Upper lobe of left lung (tissue), 6 donors: ENCODE measurements at regions not wholly inside any gene's neighbourhood (a gene's known extent, or its start where the extent isn't known, plus 50 kb on each side); places are given as distances from the start of the nearest gene placed in this dataset.

Source experiments
- ATAC-seq, 2 donors: fragments of 200-7000 bp; cut with Tn5 transposase; one replicate each; pipeline ENCODE4 v1.9.1; 2022; ENCODE audit warnings: mild to moderate bottlenecking in 2 of 2, moderate library complexity in 2 of 2; ENCODE audit not compliant: low FRiP score in 2 of 2
- DNase-seq, 2 donors: peaks; one replicate each; pipeline ENCODE4 v3.0.0-alpha.2; 2019 to 2020
- H3K27ac ChIP-seq, 4 donors: fragments of 200-600 bp; sonication (generic); one replicate each; pipeline ENCODE4 v1.5.1; 2016 to 2019
- H3K27me3 ChIP-seq, 4 donors: fragments of 200-600 bp; sonication (generic); one replicate each; pipeline ENCODE4 v1.5.1; 2017 to 2019
- H3K36me3 ChIP-seq, 4 donors: fragments of 200-600 bp; sonication (generic); one replicate each; pipeline ENCODE4 v1.5.1; 2016 to 2019
- H3K4me1 ChIP-seq, 4 donors: fragments of 200-600 bp; sonication (generic); one replicate each; pipeline ENCODE4 v1.5.1; 2018 to 2019
- H3K4me3 ChIP-seq, 4 donors: fragments of 200-600 bp; sonication (generic); one replicate each; pipeline ENCODE4 v1.5.1; 2017 to 2019; ENCODE audit warnings: mild to moderate bottlenecking in 2 of 4, moderate library complexity in 1 of 4
- H3K9me3 ChIP-seq, 4 donors: fragments of 200-600 bp; sonication (generic); one replicate each; pipeline ENCODE4 v1.5.1; 2018 to 2019
- EP300 ChIP-seq, 4 donors: sonication (generic); formaldehyde crosslinking; IDR thresholded peaks; one replicate each; pipeline ENCODE4 v1.5.1; 2017; ENCODE audit warnings: antibody characterized with exemption in 4 of 4, control low read depth in 2 of 4
- POLR2A ChIP-seq, 4 donors: fragments of 450-650 bp; IDR thresholded peaks; one replicate each; pipeline ENCODE4 v1.5.1; 2016 to 2017; ENCODE audit warnings: antibody characterized with exemption in 4 of 4, mild to moderate bottlenecking in 2 of 4
- POLR2AphosphoS5 ChIP-seq, 2 donors: sonication (generic); formaldehyde crosslinking; IDR thresholded peaks; one replicate each; pipeline ENCODE4 v1.5.1; 2017; ENCODE audit warnings: antibody characterized with exemption in 2 of 2
- WGBS, 2 donors: methylation state at CpG; one replicate each; pipeline ENCODE4 v1.1.5; 2017 to 2018; 5-methylcytosine and 5-hydroxymethylcytosine counted together
- TF ChIP-seq, protein P1 (sequence below), 6 experiments: fragments of 450-650 bp in 4 of 6; fragments of 200-600 bp in 2 of 6; sonication (generic) in 2 of 6; IDR thresholded peaks; one replicate each; pipeline ENCODE4 v1.5.1; 2016 to 2019; ENCODE audit warnings: antibody characterized with exemption in 6 of 6
- donor health status: DM: no; HTN: no; CAD: no; lungs with moderate emphysema.
- donor health status: DM: no; HTN: yes; CAD: no; lungs with severe emphysema.

DNA sequence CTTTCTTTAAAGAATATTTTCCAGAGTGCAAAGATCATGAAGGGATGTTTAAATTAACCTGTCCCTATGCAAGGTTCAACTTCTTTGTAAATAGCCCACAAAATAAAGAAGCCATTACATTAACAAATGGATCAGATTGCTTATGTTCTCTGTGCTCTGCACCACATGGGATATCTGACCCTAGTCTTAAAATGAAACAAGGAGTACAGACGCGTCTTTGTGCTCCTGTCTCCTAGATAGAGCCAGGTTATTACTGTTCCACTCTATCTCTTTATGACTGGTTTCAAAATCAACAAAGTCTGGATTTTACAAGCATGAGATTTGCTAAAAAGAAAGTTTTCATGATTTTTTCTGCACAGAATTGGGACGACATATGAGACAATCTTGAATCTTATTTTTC lies 339.4 kb downstream of the KLF12 start:
- H3K27ac ChIP-seq, result no peak overlapping the region
- 94 to 99% methylated on average over 3 of the region's 3 CpGs for WGBS, 2 donors
- no peak overlapping the region for H3K4me3 ChIP-seq
- no peaks in the 10 kb centered on the region for H3K9me3 ChIP-seq
- ATAC-seq (no peak), DNase-seq (no peak)
- no peaks in the 10 kb centered on the region for H3K4me1 ChIP-seq
- H3K27me3 ChIP-seq, result no peaks in the 10 kb centered on the region
- H3K36me3 ChIP-seq, result no peaks in the 10 kb centered on the region
- TF ChIP-seq POLR2AphosphoS5 (IDR thresholded peaks at IDR 0.05) (no peak), POLR2A (IDR thresholded peaks at IDR 0.05) (no peak), EP300 (IDR thresholded peaks at IDR 0.05) (no peak)
- TF ChIP-seq, protein P1, sequence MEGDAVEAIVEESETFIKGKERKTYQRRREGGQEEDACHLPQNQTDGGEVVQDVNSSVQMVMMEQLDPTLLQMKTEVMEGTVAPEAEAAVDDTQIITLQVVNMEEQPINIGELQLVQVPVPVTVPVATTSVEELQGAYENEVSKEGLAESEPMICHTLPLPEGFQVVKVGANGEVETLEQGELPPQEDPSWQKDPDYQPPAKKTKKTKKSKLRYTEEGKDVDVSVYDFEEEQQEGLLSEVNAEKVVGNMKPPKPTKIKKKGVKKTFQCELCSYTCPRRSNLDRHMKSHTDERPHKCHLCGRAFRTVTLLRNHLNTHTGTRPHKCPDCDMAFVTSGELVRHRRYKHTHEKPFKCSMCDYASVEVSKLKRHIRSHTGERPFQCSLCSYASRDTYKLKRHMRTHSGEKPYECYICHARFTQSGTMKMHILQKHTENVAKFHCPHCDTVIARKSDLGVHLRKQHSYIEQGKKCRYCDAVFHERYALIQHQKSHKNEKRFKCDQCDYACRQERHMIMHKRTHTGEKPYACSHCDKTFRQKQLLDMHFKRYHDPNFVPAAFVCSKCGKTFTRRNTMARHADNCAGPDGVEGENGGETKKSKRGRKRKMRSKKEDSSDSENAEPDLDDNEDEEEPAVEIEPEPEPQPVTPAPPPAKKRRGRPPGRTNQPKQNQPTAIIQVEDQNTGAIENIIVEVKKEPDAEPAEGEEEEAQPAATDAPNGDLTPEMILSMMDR (IDR thresholded peaks at IDR 0.05), result no peak

DNA sequence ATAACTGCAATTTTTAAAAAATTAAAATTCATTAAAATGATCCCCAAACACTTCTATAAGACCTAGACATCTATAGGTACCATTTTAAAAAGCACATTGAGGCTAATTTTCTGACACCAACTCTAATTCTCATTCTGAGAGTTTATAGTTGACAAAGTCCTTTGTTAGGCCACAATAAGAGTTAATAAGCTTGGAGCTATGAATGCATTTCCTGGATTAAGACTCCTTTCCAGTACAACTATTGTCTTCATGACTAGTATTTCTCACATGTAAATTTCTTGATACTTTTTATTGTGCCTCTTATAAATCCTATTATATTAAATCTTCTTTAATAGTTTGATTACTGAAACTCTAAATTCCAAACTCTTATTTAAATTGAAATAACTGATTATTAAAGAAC lies 340.8 kb downstream of the KLF12 start:
- no peaks in the 10 kb centered on the region for H3K4me1 ChIP-seq
- H3K27ac ChIP-seq, result no peak overlapping the region
- no peaks in the 10 kb centered on the region for H3K27me3 ChIP-seq
- H3K4me3 ChIP-seq, result no peak overlapping the region
- ATAC-seq (no peak), DNase-seq (no peak)
- TF ChIP-seq, protein P1 (IDR thresholded peaks at IDR 0.05), result no peak
- TF ChIP-seq EP300 (IDR thresholded peaks at IDR 0.05), result no peak
- no peak for TF ChIP-seq POLR2AphosphoS5 (IDR thresholded peaks at IDR 0.05)
- no peak for TF ChIP-seq POLR2A (IDR thresholded peaks at IDR 0.05)
- no peaks in the 10 kb centered on the region for H3K36me3 ChIP-seq
- no peaks in the 10 kb centered on the region for H3K9me3 ChIP-seq

DNA sequence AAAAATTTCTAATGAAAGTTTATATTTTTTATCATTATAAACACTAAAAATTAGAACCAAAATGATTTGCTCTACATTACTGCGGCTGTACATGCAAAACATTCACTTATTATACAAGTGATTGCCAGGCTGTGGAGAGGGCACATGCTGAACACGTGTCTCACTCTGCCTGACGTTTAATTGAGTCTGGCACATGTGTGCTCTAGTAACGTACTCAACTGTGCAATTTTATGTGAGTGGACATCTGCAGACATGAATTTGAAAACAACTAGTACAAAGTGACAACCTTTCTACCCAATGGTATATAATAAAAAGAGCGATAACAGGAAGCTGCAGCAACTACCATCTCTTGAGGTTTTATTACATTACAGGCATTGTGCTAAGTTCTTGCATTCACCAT lies 341.4 kb downstream of the KLF12 start:
- ATAC-seq (no peak), DNase-seq (no peak)
- 90 to 93% methylated on average over 5 of the region's 5 CpGs for WGBS, 2 donors
- Histone ChIP-seq H3K36me3 (no peaks in the 10 kb centered on the region), H3K4me3 (no peak overlapping the region), H3K27me3 (no peaks in the 10 kb centered on the region), H3K27ac (no peak overlapping the region), H3K9me3 (no peaks in the 10 kb centered on the region), H3K4me1 (no peaks in the 10 kb centered on the region)
- no peak for TF ChIP-seq POLR2A (IDR thresholded peaks at IDR 0.05)
- TF ChIP-seq POLR2AphosphoS5 (IDR thresholded peaks at IDR 0.05), result no peak
- TF ChIP-seq, protein P1 (IDR thresholded peaks at IDR 0.05), result no peak
- TF ChIP-seq EP300 (IDR thresholded peaks at IDR 0.05), result no peak

DNA sequence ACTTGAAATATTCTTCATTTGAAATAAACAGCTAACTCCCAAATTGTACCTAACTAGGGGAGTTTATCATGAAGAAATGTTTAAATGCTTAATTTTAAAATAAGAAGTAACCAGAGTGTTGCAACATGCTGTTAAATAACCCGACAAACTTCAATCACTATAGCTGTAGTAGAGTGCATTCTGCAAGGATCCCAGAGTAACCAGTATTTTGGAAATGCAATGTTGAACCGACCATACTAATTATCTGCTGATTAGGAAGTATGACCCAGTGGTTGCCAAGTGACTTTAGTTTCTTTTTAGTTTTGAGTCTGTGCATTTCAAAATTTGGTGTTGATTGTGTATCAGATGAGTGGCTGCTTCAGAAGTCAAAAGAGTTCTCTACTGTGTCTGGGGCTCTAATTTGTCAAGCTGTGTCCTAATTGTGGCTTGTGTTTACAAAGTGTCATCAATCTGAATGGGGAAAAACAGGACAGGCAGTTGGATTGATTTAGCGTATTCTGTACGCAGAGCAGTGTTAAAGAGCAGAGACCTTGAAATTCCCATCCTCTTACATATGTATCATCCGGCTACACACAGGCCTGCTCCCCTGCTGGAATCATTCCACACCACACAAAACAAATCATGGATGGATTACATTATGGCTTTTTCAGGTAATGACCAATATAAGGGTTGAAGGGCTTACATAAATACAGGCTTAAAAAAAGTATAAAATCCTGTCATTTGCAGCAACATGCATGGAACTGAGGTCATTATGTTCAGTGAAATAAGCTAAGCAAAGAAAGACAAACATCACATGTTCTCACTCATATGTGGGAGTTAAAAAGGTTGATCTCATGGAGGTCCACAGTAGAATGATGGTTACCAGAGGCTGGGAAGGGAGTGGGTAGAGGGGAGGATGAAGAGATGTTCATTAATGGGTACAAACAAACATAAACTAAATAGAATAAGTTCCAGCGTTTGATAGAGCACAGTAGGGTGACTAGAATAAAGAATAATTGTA lies 351.5 kb downstream of the KLF12 start:
- Histone ChIP-seq H3K36me3 (no peaks in the 10 kb centered on the region), H3K27ac (no peak overlapping the region), H3K9me3 (no peaks in the 10 kb centered on the region), H3K27me3 (no peaks in the 10 kb centered on the region), H3K4me3 (no peak overlapping the region), H3K4me1 (no peaks in the 10 kb centered on the region)
- ATAC-seq (no peak), DNase-seq (no peak)
- 70 to 72% methylated on average over 6 of the region's 6 CpGs for WGBS, 2 donors
- TF ChIP-seq, protein P1 (IDR thresholded peaks at IDR 0.05), result no peak
- TF ChIP-seq POLR2AphosphoS5 (IDR thresholded peaks at IDR 0.05) (no peak), POLR2A (IDR thresholded peaks at IDR 0.05) (no peak), EP300 (IDR thresholded peaks at IDR 0.05) (no peak)

DNA sequence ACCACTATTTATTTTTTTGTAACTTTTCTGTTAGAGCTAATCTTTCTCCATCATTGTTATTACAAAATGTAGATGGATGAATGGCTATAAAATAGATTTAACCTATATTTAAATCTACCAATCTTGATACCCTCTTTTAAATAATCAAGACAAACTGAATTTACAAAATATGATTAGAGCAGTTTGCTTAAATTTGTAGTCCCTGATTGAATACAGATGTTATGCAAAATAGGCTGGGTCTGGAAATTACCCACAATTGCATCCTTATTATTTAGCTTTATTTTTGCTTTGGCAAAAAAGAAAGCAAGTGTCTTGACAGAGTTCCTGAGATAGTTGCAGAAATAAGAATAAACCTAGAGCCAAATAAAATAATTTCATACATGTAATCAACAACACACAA lies 352.8 kb downstream of the KLF12 start:
- H3K27ac ChIP-seq, result no peak overlapping the region
- H3K36me3 ChIP-seq, result no peaks in the 10 kb centered on the region
- TF ChIP-seq POLR2AphosphoS5 (IDR thresholded peaks at IDR 0.05) (no peak), EP300 (IDR thresholded peaks at IDR 0.05) (no peak), POLR2A (IDR thresholded peaks at IDR 0.05) (no peak)
- TF ChIP-seq, protein P1 (IDR thresholded peaks at IDR 0.05), result no peak
- H3K4me1 ChIP-seq, result no peaks in the 10 kb centered on the region
- ATAC-seq, result no peak
- no peak for DNase-seq
- H3K27me3 ChIP-seq, result no peaks in the 10 kb centered on the region
- H3K4me3 ChIP-seq, result no peak overlapping the region
- no peaks in the 10 kb centered on the region for H3K9me3 ChIP-seq
